Sigmoid colon (tissue), 4 donors: ENCODE measurements at regions not wholly inside any gene's neighbourhood (a gene's known extent, or its start where the extent isn't known, plus 50 kb on each side); places are given as distances from the start of the nearest gene placed in this dataset.

ENCODE experiments used
- CTCF ChIP-seq, 4 experiments: fragments of 450-650 bp in 3 of 4; fragments of 200-600 bp in 1 of 4; IDR thresholded peaks; one replicate each; pipeline ENCODE4 v1.5.1; 2016 to 2019; ENCODE audit warnings: antibody characterized with exemption in 4 of 4, mild to moderate bottlenecking in 3 of 4, moderate library complexity in 2 of 4
- EP300 ChIP-seq, 4 donors: sonication (generic); formaldehyde crosslinking; IDR thresholded peaks; one replicate each; pipeline ENCODE4 v1.6.1; 2017; ENCODE audit warnings: antibody characterized with exemption in 4 of 4
- POLR2A ChIP-seq, 2 donors: fragments of 450-650 bp; IDR thresholded peaks; one replicate each; pipeline ENCODE4 v1.6.1; 2016; ENCODE audit warnings: antibody characterized with exemption in 2 of 2, mild to moderate bottlenecking in 2 of 2, moderate library complexity in 2 of 2

GRCh38 chr3:102084704-102085103 is 235.4 kb downstream of the NFKBIZ start:
- TF ChIP-seq CTCF (IDR thresholded peaks at IDR 0.05) (no peak), EP300 (IDR thresholded peaks at IDR 0.05) (no peak), POLR2A (IDR thresholded peaks at IDR 0.05) (no peak)
